ENCODE measurements at regions not wholly inside any gene's neighbourhood (a gene's known extent, or its start where the extent isn't known, plus 50 kb on each side); places are given as distances from the start of the nearest gene placed in this dataset.
A peak's percentile ranks its signal among the peaks of the same experiment; 100 is the strongest.
"Not testable (repeated sequence)": the region's sequence is repeated elsewhere in the genome, so short reads cannot be mapped to it uniquely, and the experiment has no call there.

- no peaks in the 10 kb centered on the region for H3K27me3 Mint-ChIP-seq
- no peak for DNase-seq
- H3K27ac Mint-ChIP-seq = no peak overlapping the region
- peaks cover 47% of the 10 kb centered on the region for H3K4me1 Mint-ChIP-seq
- no peak for ATAC-seq
- CTCF ChIA-PET = interaction anchor here (0.6 to 1.1 kb wide), 2 partner anchors 24 to 75 kb away, joined by 3 read pairs; no protein-coding TSS in a partner anchor
- POLR2A ChIA-PET = interaction anchor here (0.6 kb wide), 1 partner anchor 250 kb away, joined by 4 read pairs; no protein-coding TSS in a partner anchor
- intact Hi-C loops (cut with DNase I, micrococcal nuclease) = no loop called here
- H3K9me3 Mint-ChIP-seq (ENCODE audit: low read depth) = no peaks in the 10 kb centered on the region
- H3K4me3 Mint-ChIP-seq = no peak overlapping the region
- H3K36me3 Mint-ChIP-seq (ENCODE audit: low read depth) = no peaks in the 10 kb centered on the region
Measured at GRCh38 chr10:8407501-8408021, 353.1 kb downstream of the GATA3 start.

DNA sequence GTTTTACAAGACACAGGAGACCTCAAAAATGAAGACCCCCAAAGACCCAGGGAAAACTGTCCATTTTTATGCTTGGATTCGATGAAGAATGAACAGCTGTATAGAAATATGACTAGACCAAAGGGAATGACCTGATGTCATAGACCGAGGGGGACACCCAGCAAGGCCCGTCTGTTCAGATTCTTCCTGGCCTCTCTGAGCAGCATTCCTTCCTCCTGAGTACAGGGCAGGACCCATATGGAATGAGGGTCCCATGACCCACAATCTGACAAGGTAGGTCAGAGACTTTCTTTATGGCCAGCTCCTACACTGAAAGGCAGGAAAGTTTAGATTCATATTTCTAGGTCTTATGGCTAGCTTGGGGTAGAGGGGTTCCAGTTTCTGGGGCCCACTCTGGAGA lies 356.0 kb downstream of the GATA3 start:
- H3K4me3 Mint-ChIP-seq = no peak overlapping the region
- H3K27me3 Mint-ChIP-seq = no peaks in the 10 kb centered on the region
- ChIA-PET POLR2A (no interaction called here), CTCF (no interaction called here)
- H3K27ac Mint-ChIP-seq = no peak overlapping the region
- no peak for ATAC-seq
- intact Hi-C loops (cut with DNase I, micrococcal nuclease) = no loop called here
- no peaks in the 10 kb centered on the region for H3K9me3 Mint-ChIP-seq (ENCODE audit: low read depth)
- H3K36me3 Mint-ChIP-seq (ENCODE audit: low read depth) = no peaks in the 10 kb centered on the region
- peaks cover 21% of the 10 kb centered on the region for H3K4me1 Mint-ChIP-seq
- no peak for DNase-seq

- no peaks in the 10 kb centered on the region for H3K36me3 Mint-ChIP-seq (ENCODE audit: low read depth)
- intact Hi-C loops (cut with DNase I, micrococcal nuclease) = no loop called here
- no peak for DNase-seq
- H3K27ac Mint-ChIP-seq = no peak overlapping the region
- CTCF ChIA-PET = no interaction called here
- H3K4me1 Mint-ChIP-seq = peaks cover 21% of the 10 kb centered on the region
- POLR2A ChIA-PET = no interaction called here
- no peaks in the 10 kb centered on the region for H3K9me3 Mint-ChIP-seq (ENCODE audit: low read depth)
- H3K4me3 Mint-ChIP-seq = no peak overlapping the region
- no peaks in the 10 kb centered on the region for H3K27me3 Mint-ChIP-seq
- no peak for ATAC-seq
Measured at GRCh38 chr10:8412541-8412940, 358.1 kb downstream of the GATA3 start.

- H3K4me1 Mint-ChIP-seq = peaks cover 21% of the 10 kb centered on the region
- POLR2A ChIA-PET, H3K27ac Mint-ChIP-seq: not testable (repeated sequence)
Measured at GRCh38 chr10:8415029-8415428, 360.5 kb downstream of the GATA3 start.

DNA sequence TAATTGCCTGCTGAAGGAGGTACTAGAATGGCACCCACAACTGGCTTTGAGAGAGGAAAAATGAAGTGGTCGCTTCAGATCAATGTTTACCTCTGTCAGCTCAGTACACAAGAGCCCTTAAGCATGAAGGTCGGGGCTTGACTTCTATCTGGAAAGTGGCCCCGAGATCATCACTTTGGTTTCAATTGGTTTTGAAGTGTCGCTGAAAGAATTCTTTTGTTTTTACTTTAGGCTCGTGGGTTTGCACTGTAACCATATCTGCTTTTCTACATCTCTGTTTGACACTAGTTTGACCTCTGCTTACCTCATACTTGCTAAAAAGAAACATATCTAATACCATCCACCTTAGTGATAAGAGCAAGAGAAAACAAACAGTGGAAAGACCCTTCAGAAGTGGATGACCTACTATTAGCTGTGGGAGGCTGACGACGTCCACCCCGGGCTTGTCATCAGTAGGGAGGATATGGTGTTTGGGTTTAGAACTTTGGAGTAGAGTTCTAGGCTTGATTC lies 361.8 kb downstream of the GATA3 start:
- CTCF ChIA-PET = interaction anchor here (1.2 kb wide), 1 partner anchor 13 kb away, joined by 3 read pairs; no protein-coding TSS in a partner anchor
- peak; percentile 21 for DNase-seq
- POLR2A ChIA-PET = no interaction called here
- peak; percentile 71 for ATAC-seq
- H3K4me3 Mint-ChIP-seq = no peak overlapping the region
- H3K27ac Mint-ChIP-seq = no peak overlapping the region
- no peaks in the 10 kb centered on the region for H3K36me3 Mint-ChIP-seq (ENCODE audit: low read depth)
- intact Hi-C loops (cut with DNase I, micrococcal nuclease) = no loop called here
- no peaks in the 10 kb centered on the region for H3K9me3 Mint-ChIP-seq (ENCODE audit: low read depth)
- H3K27me3 Mint-ChIP-seq = no peaks in the 10 kb centered on the region
- H3K4me1 Mint-ChIP-seq = peaks cover 21% of the 10 kb centered on the region

More at GRCh38 chr10:8415029-8415428, 360.5 kb downstream of the GATA3 start:
- H3K4me3 Mint-ChIP-seq; H3K27me3 Mint-ChIP-seq; H3K9me3 Mint-ChIP-seq (ENCODE audit: low read depth); intact Hi-C loops (cut with DNase I, micrococcal nuclease); H3K36me3 Mint-ChIP-seq (ENCODE audit: low read depth); DNase-seq; ATAC-seq: not testable (repeated sequence)
- CTCF ChIA-PET = interaction anchor here (0.6 kb wide), 1 partner anchor 67 kb away, joined by 3 read pairs; no protein-coding TSS in a partner anchor

DNA sequence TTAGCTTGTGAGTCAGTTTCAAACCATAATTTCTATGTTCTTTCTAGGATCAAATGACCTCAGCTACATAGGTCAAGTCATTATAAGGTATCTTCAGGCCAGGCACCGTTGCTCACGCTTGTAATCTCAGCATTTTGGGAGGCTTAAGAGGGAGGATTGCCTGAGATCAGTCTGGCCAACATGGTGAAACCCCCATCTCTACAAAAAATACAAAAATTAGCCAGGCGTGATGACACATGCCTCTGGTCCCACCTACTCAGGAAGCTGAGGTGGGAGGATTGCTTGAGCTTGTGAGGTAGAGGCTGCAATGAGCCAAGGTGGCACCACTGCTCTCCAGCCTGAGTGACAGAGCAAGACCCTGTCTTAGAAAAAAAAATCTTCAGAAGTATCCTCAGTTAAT lies 362.3 kb downstream of the GATA3 start:
- ChIA-PET CTCF (interaction anchor here (1.2 kb wide), 1 partner anchor 14 kb away, joined by 3 read pairs; no protein-coding TSS in a partner anchor), POLR2A (no interaction called here)

GRCh38 chr10:8417631-8418030 lies 363.1 kb downstream of the GATA3 start:
- CTCF ChIA-PET = interaction anchor here (0.7 to 1.2 kb wide), 2 partner anchors 15 to 287 kb away, joined by 3 read pairs; no protein-coding TSS in a partner anchor
- Mint-ChIP-seq H3K4me3 (no peak overlapping the region), H3K4me1 (peaks cover 21% of the 10 kb centered on the region), H3K9me3 (ENCODE audit: low read depth) (no peaks in the 10 kb centered on the region), H3K36me3 (ENCODE audit: low read depth) (no peaks in the 10 kb centered on the region), H3K27ac (no peak overlapping the region), H3K27me3 (no peaks in the 10 kb centered on the region)
- ATAC-seq = no peak
- intact Hi-C loops (cut with DNase I, micrococcal nuclease) = no loop called here
- POLR2A ChIA-PET = no interaction called here
- DNase-seq = no peak

More for the DNA sequence above, 362.3 kb downstream of the GATA3 start:
- Mint-ChIP-seq H3K4me3 (no peak overlapping the region), H3K9me3 (ENCODE audit: low read depth) (no peaks in the 10 kb centered on the region), H3K27ac (no peak overlapping the region), H3K36me3 (ENCODE audit: low read depth) (no peaks in the 10 kb centered on the region), H3K27me3 (no peaks in the 10 kb centered on the region), H3K4me1 (peaks cover 21% of the 10 kb centered on the region)
- intact Hi-C loops (cut with DNase I, micrococcal nuclease) = no loop called here
- DNase-seq (no peak), ATAC-seq (peak; percentile 39)

DNA sequence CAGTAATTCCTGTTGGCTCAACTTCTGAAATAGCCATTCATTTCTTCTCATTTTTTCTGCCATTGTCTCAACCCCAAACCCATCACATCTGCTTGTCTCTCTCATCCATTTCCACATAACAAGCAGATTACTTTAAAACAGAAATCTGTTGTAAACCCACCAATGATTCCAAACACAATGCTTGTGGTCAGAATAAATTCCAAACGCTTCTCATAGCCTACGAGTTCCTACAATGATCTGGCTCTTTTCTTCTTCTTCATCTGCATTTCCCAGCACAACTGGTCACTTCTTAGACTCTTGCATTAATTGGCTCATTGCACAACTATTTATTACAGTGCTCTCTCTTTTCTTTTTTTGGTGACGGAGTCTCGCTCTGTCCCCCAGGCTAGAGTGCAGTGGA lies 364.1 kb downstream of the GATA3 start:
- H3K36me3 Mint-ChIP-seq (ENCODE audit: low read depth) = no peaks in the 10 kb centered on the region
- ATAC-seq = no peak
- no peak overlapping the region for H3K4me3 Mint-ChIP-seq
- no peaks in the 10 kb centered on the region for H3K9me3 Mint-ChIP-seq (ENCODE audit: low read depth)
- H3K4me1 Mint-ChIP-seq = peaks cover 21% of the 10 kb centered on the region
- ChIA-PET CTCF (no interaction called here), POLR2A (no interaction called here)
- no peaks in the 10 kb centered on the region for H3K27me3 Mint-ChIP-seq
- no peak overlapping the region for H3K27ac Mint-ChIP-seq
- intact Hi-C loops (cut with DNase I, micrococcal nuclease) = no loop called here
- DNase-seq = no peak

GRCh38 chr10:8420182-8420581 lies 365.7 kb downstream of the GATA3 start:
- POLR2A ChIA-PET = no interaction called here

DNA sequence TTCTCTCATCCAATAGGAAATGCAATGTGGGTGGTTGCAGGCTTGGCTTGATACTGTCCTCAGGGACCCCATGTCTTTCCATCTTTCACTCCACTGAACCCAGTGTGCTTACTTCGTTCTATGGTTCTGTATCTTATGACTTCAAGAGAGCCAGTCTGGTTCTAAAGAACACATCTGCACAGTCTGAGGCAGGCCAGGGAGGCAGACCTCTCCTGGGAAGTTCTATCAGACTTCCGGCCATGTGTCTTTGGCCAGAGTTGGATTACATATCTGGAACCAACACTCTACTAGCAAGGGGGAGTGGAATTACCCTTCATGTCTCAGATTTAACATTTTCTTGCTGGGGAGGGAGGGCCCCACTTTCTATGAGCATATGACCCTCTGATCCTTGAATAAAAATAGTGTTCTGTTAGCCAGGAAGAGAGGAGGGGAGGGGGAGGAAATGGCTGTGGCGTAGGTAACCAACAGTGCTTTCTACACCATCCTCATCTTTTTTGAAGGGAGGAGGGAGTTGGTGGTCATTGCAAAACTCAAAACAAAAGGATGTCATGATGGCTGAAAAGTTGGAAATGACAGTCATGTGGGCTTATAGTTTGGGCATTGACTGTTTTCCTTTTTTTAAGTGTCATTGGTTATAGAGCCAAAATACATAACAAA lies 370.2 kb downstream of the GATA3 start:
- no peak overlapping the region for H3K27ac Mint-ChIP-seq
- no peak overlapping the region for H3K4me3 Mint-ChIP-seq
- intact Hi-C loops (cut with DNase I, micrococcal nuclease) = no loop called here
- no peaks in the 10 kb centered on the region for H3K9me3 Mint-ChIP-seq (ENCODE audit: low read depth)
- no peaks in the 10 kb centered on the region for H3K27me3 Mint-ChIP-seq
- H3K36me3 Mint-ChIP-seq (ENCODE audit: low read depth) = no peaks in the 10 kb centered on the region
- H3K4me1 Mint-ChIP-seq = peaks cover 10% of the 10 kb centered on the region
- DNase-seq = no peak
- ChIA-PET POLR2A (no interaction called here), CTCF (no interaction called here)
- peak; percentile 26 for ATAC-seq

More at GRCh38 chr10:8420182-8420581, 365.7 kb downstream of the GATA3 start:
- intact Hi-C loops (cut with DNase I, micrococcal nuclease) = no loop called here
- DNase-seq = no peak
- Mint-ChIP-seq H3K4me3 (no peak overlapping the region), H3K36me3 (ENCODE audit: low read depth) (no peaks in the 10 kb centered on the region), H3K9me3 (ENCODE audit: low read depth) (no peaks in the 10 kb centered on the region), H3K27me3 (no peaks in the 10 kb centered on the region), H3K27ac (no peak overlapping the region), H3K4me1 (peaks cover 28% of the 10 kb centered on the region)
- CTCF ChIA-PET = interaction anchor here (0.6 to 1.1 kb wide), 2 partner anchors 10 to 12 kb away, joined by 3 to 4 read pairs; no protein-coding TSS in a partner anchor
- ATAC-seq = no peak

- CTCF ChIA-PET = no interaction called here
- no peaks in the 10 kb centered on the region for H3K9me3 Mint-ChIP-seq (ENCODE audit: low read depth)
- ATAC-seq = no peak
- peaks cover 10% of the 10 kb centered on the region for H3K4me1 Mint-ChIP-seq
- H3K36me3 Mint-ChIP-seq (ENCODE audit: low read depth) = no peaks in the 10 kb centered on the region
- H3K27ac Mint-ChIP-seq = no peak overlapping the region
- H3K4me3 Mint-ChIP-seq = no peak overlapping the region
- H3K27me3 Mint-ChIP-seq = peaks cover 5% of the 10 kb centered on the region
- intact Hi-C loops (cut with DNase I, micrococcal nuclease) = no loop called here
- POLR2A ChIA-PET = no interaction called here
- DNase-seq = no peak
Measured at GRCh38 chr10:8428654-8429053, 374.2 kb downstream of the GATA3 start.

DNA sequence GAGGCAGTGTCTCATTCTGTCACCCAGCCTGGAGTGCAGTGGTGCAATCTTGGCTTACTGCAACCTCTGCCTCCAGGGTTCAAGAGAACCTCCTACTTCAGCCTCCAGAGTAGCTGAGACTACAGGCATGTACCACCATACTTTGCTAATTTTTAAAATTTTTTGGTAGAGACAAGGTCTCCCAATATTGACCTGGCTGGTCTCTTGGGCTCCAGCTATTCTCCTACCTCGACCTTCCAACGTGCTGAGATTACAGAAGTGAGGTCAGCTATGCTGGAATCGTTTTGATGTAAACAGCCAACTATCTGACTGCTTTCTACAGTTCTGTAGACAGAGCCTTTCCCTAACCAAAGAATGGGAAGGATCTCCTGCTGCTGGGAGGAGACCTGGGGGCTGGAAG lies 375.8 kb downstream of the GATA3 start:
- ATAC-seq (no peak), DNase-seq (no peak)
- Mint-ChIP-seq H3K4me3 (no peak overlapping the region), H3K27me3 (peaks cover 5% of the 10 kb centered on the region), H3K27ac (no peak overlapping the region), H3K9me3 (ENCODE audit: low read depth) (no peaks in the 10 kb centered on the region), H3K36me3 (ENCODE audit: low read depth) (no peaks in the 10 kb centered on the region), H3K4me1 (peaks cover 1% of the 10 kb centered on the region)
- POLR2A ChIA-PET = no interaction called here
- CTCF ChIA-PET = interaction anchor here (0.7 to 0.9 kb wide), 4 partner anchors 11 to 1148 kb away, joined by 3 to 4 read pairs (median 3); no protein-coding TSS in a partner anchor
- intact Hi-C loops (cut with DNase I, micrococcal nuclease) = no loop called here
